ENCODE measurements at regions not wholly inside any gene's neighbourhood (a gene's known extent, or its start where the extent isn't known, plus 50 kb on each side); places are given as distances from the start of the nearest gene placed in this dataset.

DNA sequence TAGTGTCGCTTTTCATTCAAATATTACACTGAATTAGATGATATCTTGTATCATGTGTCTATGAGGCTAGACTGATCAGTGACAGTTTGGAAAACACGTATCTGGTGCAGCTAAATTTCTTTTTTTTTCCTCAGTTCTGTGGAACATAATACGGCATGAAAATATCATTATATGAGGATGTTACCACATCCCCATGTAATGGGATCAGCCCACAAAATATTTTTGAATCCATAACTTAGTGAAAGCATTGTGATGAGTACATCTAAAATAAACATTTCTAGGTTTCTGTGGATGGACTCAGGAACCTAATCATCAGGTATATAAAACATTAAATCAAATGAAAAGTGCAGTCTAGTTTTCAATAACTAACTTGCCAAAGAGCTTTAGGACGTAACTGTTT is 356.3 kb downstream of the USP25 start:
- TF ChIP-seq, protein P1, sequence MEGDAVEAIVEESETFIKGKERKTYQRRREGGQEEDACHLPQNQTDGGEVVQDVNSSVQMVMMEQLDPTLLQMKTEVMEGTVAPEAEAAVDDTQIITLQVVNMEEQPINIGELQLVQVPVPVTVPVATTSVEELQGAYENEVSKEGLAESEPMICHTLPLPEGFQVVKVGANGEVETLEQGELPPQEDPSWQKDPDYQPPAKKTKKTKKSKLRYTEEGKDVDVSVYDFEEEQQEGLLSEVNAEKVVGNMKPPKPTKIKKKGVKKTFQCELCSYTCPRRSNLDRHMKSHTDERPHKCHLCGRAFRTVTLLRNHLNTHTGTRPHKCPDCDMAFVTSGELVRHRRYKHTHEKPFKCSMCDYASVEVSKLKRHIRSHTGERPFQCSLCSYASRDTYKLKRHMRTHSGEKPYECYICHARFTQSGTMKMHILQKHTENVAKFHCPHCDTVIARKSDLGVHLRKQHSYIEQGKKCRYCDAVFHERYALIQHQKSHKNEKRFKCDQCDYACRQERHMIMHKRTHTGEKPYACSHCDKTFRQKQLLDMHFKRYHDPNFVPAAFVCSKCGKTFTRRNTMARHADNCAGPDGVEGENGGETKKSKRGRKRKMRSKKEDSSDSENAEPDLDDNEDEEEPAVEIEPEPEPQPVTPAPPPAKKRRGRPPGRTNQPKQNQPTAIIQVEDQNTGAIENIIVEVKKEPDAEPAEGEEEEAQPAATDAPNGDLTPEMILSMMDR (IDR thresholded peaks at IDR 0.05) = no peak
- no peak for TF ChIP-seq POLR2A (IDR thresholded peaks at IDR 0.05)
